Spleen (tissue), 11 donors: ENCODE measurements at regions not wholly inside any gene's neighbourhood (a gene's known extent, or its start where the extent isn't known, plus 50 kb on each side); places are given as distances from the start of the nearest gene placed in this dataset.

Experiments
- DNase-seq: peaks from one replicate; pipeline ENCODE4 v3.0.0-alpha.2; 2020
- H3K27ac ChIP-seq, 8 donors: fragments of 200-600 bp; sonication (generic) in 7 of 8; 1 replicate in 4 of 8; 2 replicates in 4 of 8; pipeline versions ENCODE4 v1.5.0 to v1.8.0; 2016 to 2021; ENCODE audit warnings: inconsistent platforms in 4 of 8, mild to moderate bottlenecking in 4 of 8, moderate library complexity in 1 of 8
- H3K27me3 ChIP-seq, 7 donors: fragments of 200-600 bp; sonication (generic) in 6 of 7; replicated peaks in 1 of 7; 1 replicate in 4 of 7; 2 replicates in 3 of 7; pipeline versions ENCODE4 v1.5.0 to v1.8.0; 2016 to 2021; ENCODE audit warnings: inconsistent platforms in 3 of 7, mild to moderate bottlenecking in 1 of 7
- H3K36me3 ChIP-seq, 6 donors: fragments of 200-600 bp; sonication (generic) in 5 of 6; 1 replicate in 4 of 6; 2 replicates in 2 of 6; pipeline versions ENCODE4 v1.5.0 to v1.8.0; 2016 to 2021; ENCODE audit warnings: inconsistent platforms in 2 of 6
- H3K4me1 ChIP-seq, 6 donors: fragments of 200-600 bp; sonication (generic) in 5 of 6; 1 replicate in 3 of 6; 2 replicates in 3 of 6; pipeline versions ENCODE4 v1.5.0 to v1.8.0; 2016 to 2021; ENCODE audit warnings: inconsistent platforms in 3 of 6
- H3K4me3 ChIP-seq, 8 donors: fragments of 200-600 bp; sonication (generic) in 7 of 8; 1 replicate in 4 of 8; 2 replicates in 4 of 8; pipeline versions ENCODE4 v1.5.0 to v1.8.0; 2016 to 2021; ENCODE audit warnings: inconsistent platforms in 4 of 8, mild to moderate bottlenecking in 4 of 8, moderate library complexity in 2 of 8
- H3K9me3 ChIP-seq, 8 donors: fragments of 200-600 bp; sonication (generic) in 7 of 8; 1 replicate in 4 of 8; 2 replicates in 4 of 8; pipeline versions ENCODE4 v1.5.0 to v1.8.0; 2016 to 2021; ENCODE audit warnings: inconsistent platforms in 4 of 8
- POLR2A ChIP-seq, 3 donors: fragments of 450-650 bp; IDR thresholded peaks; one replicate each; pipeline ENCODE4 v1.5.1; 2017; ENCODE audit warnings: antibody characterized with exemption in 3 of 3, mild to moderate bottlenecking in 1 of 3
- POLR2AphosphoS5 ChIP-seq, 3 donors: sonication (generic); formaldehyde crosslinking; IDR thresholded peaks; one replicate each; pipeline ENCODE4 v1.5.1; 2017; ENCODE audit warnings: antibody characterized with exemption in 3 of 3
- WGBS, 5 donors: extraction: QIAGEN DNeasy Blood & Tissue Kit in 3 of 5; methylation state at CpG; one replicate each; pipeline versions ENCODE4 v1.1.5 to v1.1.7; 2013 to 2018; 5-methylcytosine and 5-hydroxymethylcytosine counted together
- intact Hi-C: fragments of 100-400 bp; cut with DNase I; formaldehyde crosslinking; loops from one replicate; pipeline ENCODE4 v1.15.0; 2023; ENCODE audit warnings: low total_unique reads
- TF ChIP-seq, protein P1 (sequence below), 11 experiments: fragments of 200-600 bp in 7 of 11; fragments of 450-650 bp in 4 of 11; sonication (generic) in 4 of 11; IDR thresholded peaks in 8 of 11; conservative IDR thresholded peaks in 3 of 11; 1 replicate in 7 of 11; 2 replicates in 4 of 11; pipeline versions ENCODE4 v1.4.0 to v1.8.0; 2016 to 2021; ENCODE audit warnings: antibody characterized with exemption in 11 of 11, inconsistent platforms in 4 of 11, mild to moderate bottlenecking in 1 of 11
- donor health status: healthy with polysubstance abuse.
- donor health status: DM: no; HTN: no; CAD: no; lungs with moderate emphysema.
- donor health status: DM: no; HTN: no; CAD: no.
- donor health status: Bipolar disorder and iron deficiency.
- donor health status: healthy.
- donor health status: DM: no; HTN: no; CAD: no.
- donor health status: DM: yes; HTN: yes; CAD: no.

DNA sequence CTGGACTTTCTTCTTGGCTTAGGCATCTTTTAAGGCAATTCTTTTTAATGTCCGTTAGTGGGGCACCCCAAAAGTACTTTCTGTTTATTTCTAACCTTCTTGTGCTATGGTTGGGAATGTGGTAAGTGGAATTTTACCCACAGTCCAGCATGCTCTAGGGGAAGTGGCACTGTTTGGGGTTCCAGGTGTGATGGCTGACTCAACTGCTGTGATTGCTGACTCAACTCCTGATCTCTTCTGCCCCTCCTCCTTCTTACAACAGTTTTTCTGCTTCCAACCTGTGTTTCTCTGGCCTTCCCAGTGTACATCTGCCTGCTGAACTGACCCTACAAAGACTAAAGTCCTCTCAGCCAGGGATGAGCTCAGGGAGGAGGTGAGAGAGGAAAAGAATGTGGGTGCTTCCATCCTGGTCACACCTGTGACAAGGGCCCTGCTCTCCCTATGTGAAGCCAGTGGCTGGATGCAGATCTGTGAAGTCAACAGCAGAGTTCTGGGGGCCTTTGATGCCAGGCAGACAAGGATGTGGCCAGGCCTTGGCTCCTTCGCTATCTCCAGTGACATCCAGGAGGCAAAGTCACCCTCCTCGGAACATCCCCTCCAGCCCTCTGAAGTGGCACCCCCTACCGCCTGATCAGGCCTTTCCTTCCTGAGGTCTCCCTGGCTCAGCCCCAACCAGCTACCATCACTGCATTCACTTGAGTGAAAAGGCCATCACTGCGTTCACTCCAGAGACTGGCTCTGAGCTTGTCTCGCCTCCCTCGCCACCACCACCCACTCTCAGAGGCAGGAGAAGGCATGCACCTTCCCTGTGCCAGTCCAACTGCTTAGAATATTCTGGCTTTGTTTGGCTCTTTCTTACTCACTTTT is 72.2 kb downstream of the C5orf15 start:
- intact Hi-C loops: no loop called here
- no peak overlapping the region for H3K4me3 ChIP-seq
- H3K9me3 ChIP-seq: no peaks in the 10 kb centered on the region
- no peak for TF ChIP-seq POLR2AphosphoS5 (IDR thresholded peaks at IDR 0.05)
- TF ChIP-seq, protein P1, sequence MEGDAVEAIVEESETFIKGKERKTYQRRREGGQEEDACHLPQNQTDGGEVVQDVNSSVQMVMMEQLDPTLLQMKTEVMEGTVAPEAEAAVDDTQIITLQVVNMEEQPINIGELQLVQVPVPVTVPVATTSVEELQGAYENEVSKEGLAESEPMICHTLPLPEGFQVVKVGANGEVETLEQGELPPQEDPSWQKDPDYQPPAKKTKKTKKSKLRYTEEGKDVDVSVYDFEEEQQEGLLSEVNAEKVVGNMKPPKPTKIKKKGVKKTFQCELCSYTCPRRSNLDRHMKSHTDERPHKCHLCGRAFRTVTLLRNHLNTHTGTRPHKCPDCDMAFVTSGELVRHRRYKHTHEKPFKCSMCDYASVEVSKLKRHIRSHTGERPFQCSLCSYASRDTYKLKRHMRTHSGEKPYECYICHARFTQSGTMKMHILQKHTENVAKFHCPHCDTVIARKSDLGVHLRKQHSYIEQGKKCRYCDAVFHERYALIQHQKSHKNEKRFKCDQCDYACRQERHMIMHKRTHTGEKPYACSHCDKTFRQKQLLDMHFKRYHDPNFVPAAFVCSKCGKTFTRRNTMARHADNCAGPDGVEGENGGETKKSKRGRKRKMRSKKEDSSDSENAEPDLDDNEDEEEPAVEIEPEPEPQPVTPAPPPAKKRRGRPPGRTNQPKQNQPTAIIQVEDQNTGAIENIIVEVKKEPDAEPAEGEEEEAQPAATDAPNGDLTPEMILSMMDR (IDR thresholded peaks at IDR 0.05 in 8 of 11, conservative IDR thresholded peaks at IDR 0.05 in 3 of 11): no peak
- TF ChIP-seq POLR2A (IDR thresholded peaks at IDR 0.05): no peak
- peak; percentile 25 for DNase-seq
- peaks cover 0 to 7% (median 0%) of the 10 kb centered on the region in 6 donors for H3K4me1 ChIP-seq
- 87 to 96% (median 91%) methylated on average over 7 of the region's 7 CpGs for WGBS, 5 donors
- no peaks in the 10 kb centered on the region for H3K36me3 ChIP-seq
- H3K27me3 ChIP-seq: no peaks in the 10 kb centered on the region
- no peak overlapping the region for H3K27ac ChIP-seq

- WGBS, 5 donors: 25 to 42% (median 34%) methylated on average over 5 of the region's 5 CpGs
- TF ChIP-seq POLR2A (IDR thresholded peaks at IDR 0.05) (no peak), POLR2AphosphoS5 (IDR thresholded peaks at IDR 0.05) (no peak)
- H3K4me1 ChIP-seq: peaks cover 0 to 7% (median 0%) of the 10 kb centered on the region in 6 donors
- H3K27ac ChIP-seq: no peak overlapping the region
- no peak overlapping the region for H3K4me3 ChIP-seq
- H3K9me3 ChIP-seq: no peaks in the 10 kb centered on the region
- intact Hi-C loops: no loop called here
- H3K36me3 ChIP-seq: no peaks in the 10 kb centered on the region
- H3K27me3 ChIP-seq: no peaks in the 10 kb centered on the region
- DNase-seq: peak; percentile 29
Observed at GRCh38 chr5:133894143-133894542, 74.3 kb downstream of the C5orf15 start.

GRCh38 chr5:133892774-133893173 is 75.7 kb downstream of the C5orf15 start:
- H3K4me1 ChIP-seq: peaks cover 0 to 7% (median 0%) of the 10 kb centered on the region in 6 donors
- H3K36me3 ChIP-seq: no peaks in the 10 kb centered on the region
- WGBS, 5 donors: 82 to 95% (median 89%) methylated on average over 3 of the region's 3 CpGs
- H3K27me3 ChIP-seq: no peaks in the 10 kb centered on the region
- H3K4me3 ChIP-seq: no peak overlapping the region
- no peaks in the 10 kb centered on the region for H3K9me3 ChIP-seq
- intact Hi-C loops: no loop called here
- TF ChIP-seq POLR2AphosphoS5 (IDR thresholded peaks at IDR 0.05) (no peak), POLR2A (IDR thresholded peaks at IDR 0.05) (no peak)
- TF ChIP-seq, protein P1 (IDR thresholded peaks at IDR 0.05 in 8 of 11, conservative IDR thresholded peaks at IDR 0.05 in 3 of 11): no peak
- peak; percentile 40 for DNase-seq
- no peak overlapping the region for H3K27ac ChIP-seq

GRCh38 chr5:133892306-133892705 is 76.1 kb downstream of the C5orf15 start:
- peaks cover 0 to 7% (median 0%) of the 10 kb centered on the region in 6 donors for H3K4me1 ChIP-seq
- H3K27me3 ChIP-seq: no peaks in the 10 kb centered on the region
- H3K27ac ChIP-seq: no peak overlapping the region
- H3K36me3 ChIP-seq: no peaks in the 10 kb centered on the region
- H3K4me3 ChIP-seq: no peak overlapping the region
- TF ChIP-seq, protein P1 (IDR thresholded peaks at IDR 0.05 in 8 of 11, conservative IDR thresholded peaks at IDR 0.05 in 3 of 11): no peak
- no peak for TF ChIP-seq POLR2A (IDR thresholded peaks at IDR 0.05)
- TF ChIP-seq POLR2AphosphoS5 (IDR thresholded peaks at IDR 0.05): no peak
- DNase-seq: peak; percentile 27
- H3K9me3 ChIP-seq: no peaks in the 10 kb centered on the region
- WGBS, 5 donors: 91 to 100% (median 98%) methylated on average over 1 of the region's 1 CpG
- intact Hi-C loops: no loop called here
